GM12878 (cell line): ENCODE measurements at regions not wholly inside any gene's neighbourhood (a gene's known extent, or its start where the extent isn't known, plus 50 kb on each side); places are given as distances from the start of the nearest gene placed in this dataset.

ENCODE experiments used
- ATAC-seq: fragments of 200-7000 bp; cut with Tn5 transposase; 3 replicates; pipeline ENCODE4 v1.9.1; 2020; ENCODE audit warnings: mild to moderate bottlenecking, moderate library complexity
- BruUV-seq: library from RNA; stranded (reverse); fragments of 400-500 nt; replicated peaks from 2 replicates; lab custom pipeline; 2021; lab: Mats Ljungman, UMichigan
- CTCF ChIA-PET: fragments of 300-600 bp; sonication (Branson Sonifier 250); formaldehyde crosslinking; extraction: SDS; loops from one replicate; lab custom pipeline; 2021; ENCODE audit warnings: inconsistent platforms; lab: Yijun Ruan, JAX
- POLR2A ChIA-PET: fragments of 350-600 bp; formaldehyde crosslinking; extraction: SDS; loops from one replicate; lab custom pipeline; 2021; ENCODE audit warnings: inconsistent platforms; lab: Charles Lee
- RAD21 ChIA-PET: fragments of 300-600 bp; sonication (Branson Sonifier 250); formaldehyde crosslinking; loops from one replicate; lab custom pipeline; 2023; ENCODE audit warnings: antibody characterized with exemption; ENCODE audit not compliant: unreplicated experiment; lab: Charles Lee
- SMC1A ChIA-PET: fragments of 300-600 bp; sonication (Branson Sonifier 250); formaldehyde crosslinking; loops from one replicate; lab custom pipeline; 2023; ENCODE audit not compliant: unreplicated experiment, uncharacterized antibody; lab: Charles Lee
- DNase-seq: peaks from one replicate; pipeline ENCODE4 v3.0.0-alpha.2; 2011; ENCODE audit warnings: low read depth, low spot score
- FAIRE-seq: peaks from 3 replicates; lab custom pipeline; 2011; peaks lifted over from hg19 to GRCh38; lab: Jason Lieb, UNC
- H2AFZ ChIP-seq: 2 replicates; pipeline ENCODE4 v1.6.0; 2011; ENCODE audit warnings: low read depth, low read length, control low read depth; ENCODE audit not compliant: control insufficient read depth
- H3K27ac ChIP-seq: 2 replicates; pipeline ENCODE4 v1.5.1; 2011; ENCODE audit warnings: control low read depth; ENCODE audit not compliant: control insufficient read depth, insufficient read depth
- H3K27me3 ChIP-seq, 2 experiments: replicated peaks in 1 of 2; 2 replicates each; pipeline versions ENCODE4 v1.6.0 to v1.6.1; 2011; ENCODE audit warnings: low read length in 1 of 2; ENCODE audit not compliant: control insufficient read depth in 2 of 2, insufficient read depth in 2 of 2
- H3K36me3 ChIP-seq, 2 experiments: 2 replicates each; pipeline ENCODE4 v1.5.1; 2011; ENCODE audit warnings: low read length in 1 of 2; ENCODE audit not compliant: control insufficient read depth in 2 of 2, insufficient read depth in 2 of 2
- H3K4me1 ChIP-seq: 2 replicates; pipeline ENCODE4 v1.6.1; 2011; ENCODE audit warnings: mild to moderate bottlenecking, low read length, moderate library complexity, mixed read lengths; ENCODE audit not compliant: control insufficient read depth, insufficient read depth
- H3K4me2 ChIP-seq: 2 replicates; pipeline ENCODE4 v1.6.0; 2011; ENCODE audit warnings: control low read depth; ENCODE audit not compliant: control insufficient read depth, insufficient read depth
- H3K4me3 ChIP-seq: fragments of 200-600 bp; sonication (generic); 2 replicates; pipeline ENCODE4 v1.5.1; 2016
- H3K79me2 ChIP-seq: 2 replicates; pipeline ENCODE4 v1.6.0; 2011; ENCODE audit warnings: low read length; ENCODE audit not compliant: control insufficient read depth, insufficient read depth
- H3K9ac ChIP-seq: 2 replicates; pipeline ENCODE4 v1.8.0; 2011; ENCODE audit warnings: low read length, control low read depth, mixed read lengths; ENCODE audit not compliant: control insufficient read depth, insufficient read depth
- H3K9me3 ChIP-seq: replicated peaks from 3 replicates; pipeline ENCODE4 v1.5.1; 2011; ENCODE audit warnings: mild to moderate bottlenecking, low read length; ENCODE audit not compliant: control insufficient read depth, insufficient read depth
- H4K20me1 ChIP-seq: 2 replicates; pipeline ENCODE4 v1.6.0; 2011; ENCODE audit not compliant: control insufficient read depth, insufficient read depth
- CHD2 ChIP-seq: IDR thresholded peaks from 2 replicates; pipeline ENCODE4 v1.6.1; 2011; ENCODE audit warnings: low read depth, low read length, improper control_type of control experiment, borderline replicate concordance
- JUNB ChIP-seq: IDR thresholded peaks from 2 replicates; pipeline ENCODE4 v1.6.1; 2016; ENCODE audit warnings: antibody characterized with exemption, mild to moderate bottlenecking
- STAT3 ChIP-seq: IDR thresholded peaks from 2 replicates; pipeline ENCODE4 v1.6.1; 2011; ENCODE audit warnings: low read depth, low read length, improper control_type of control experiment
- ZNF217 ChIP-seq: fragments of 450-650 bp; IDR thresholded peaks from 2 replicates; pipeline ENCODE4 v1.6.1; 2017; ENCODE audit warnings: antibody characterized with exemption, mild to moderate bottlenecking
- ZNF274 ChIP-seq: IDR thresholded peaks from one replicate; pipeline ENCODE4 v1.8.0; 2011; ENCODE audit not compliant: insufficient read length, insufficient read depth
- ZSCAN29 ChIP-seq: fragments of 450-650 bp; IDR thresholded peaks from 2 replicates; pipeline ENCODE4 v1.6.1; 2017; ENCODE audit warnings: mild to moderate bottlenecking, moderate library complexity
- WGBS: methylation state at CpG from one replicate; pipeline ENCODE4 v1.1.6; 2016; ENCODE audit warnings: low lambda C conversion rate; ENCODE audit not compliant: insufficient replicate concordance, insufficient coverage; ENCODE audit errors: missing lambda C conversion rate; 5-methylcytosine and 5-hydroxymethylcytosine counted together
- in situ Hi-C: fragments of 300-500 bp; cut with MboI; formaldehyde crosslinking; loops from 9 replicates; pipeline ENCODE4 v1.14.3; 2018; ENCODE audit warnings: mixed read lengths
- intact Hi-C: fragments of 100-400 bp; cut with micrococcal nuclease; formaldehyde crosslinking; loops from one replicate; pipeline ENCODE4 v1.14.2; 2022; ENCODE audit not compliant: unreplicated experiment
- TF ChIP-seq, protein P1 (sequence below): IDR thresholded peaks from 2 replicates; pipeline ENCODE4 v1.6.1; 2012; ENCODE audit warnings: low read depth, low read length, improper control_type of control experiment
- TF ChIP-seq, protein P2 (sequence below): fragments of 450-650 bp; IDR thresholded peaks from 2 replicates; pipeline ENCODE4 v1.6.1; 2017; ENCODE audit warnings: antibody characterized with exemption, mild to moderate bottlenecking, moderate library complexity

DNA sequence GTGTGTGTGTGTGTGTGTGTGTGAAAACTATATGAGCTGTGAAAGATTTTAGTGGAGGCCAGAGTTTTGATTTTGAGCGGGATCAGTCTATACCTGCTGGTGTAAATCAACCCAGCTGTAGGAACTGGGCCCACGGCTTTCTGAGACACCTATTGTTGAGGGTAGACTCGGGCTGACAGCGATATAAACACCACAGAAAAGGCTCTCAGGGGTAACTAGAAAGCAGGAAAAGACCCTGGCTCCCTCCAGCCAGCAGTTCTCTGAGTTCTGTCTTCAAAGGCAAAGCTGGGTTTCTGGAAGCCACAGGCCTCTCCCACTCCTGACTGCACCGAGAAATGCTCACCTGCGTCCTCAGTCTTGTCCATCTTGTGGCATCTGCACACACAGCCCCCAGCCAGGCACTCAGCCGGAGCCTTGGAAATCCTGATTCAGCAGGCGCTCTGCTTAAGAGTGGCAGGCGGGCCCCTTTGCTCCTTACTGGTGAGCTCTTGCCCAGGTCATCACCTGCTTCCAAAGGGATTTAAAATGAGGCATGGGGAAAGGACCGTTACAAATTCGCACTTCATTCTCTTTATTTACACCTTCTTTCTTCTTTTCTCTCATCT, 223.3 kb downstream of the NDUFS4 start (continued):
- TF ChIP-seq, protein P1, sequence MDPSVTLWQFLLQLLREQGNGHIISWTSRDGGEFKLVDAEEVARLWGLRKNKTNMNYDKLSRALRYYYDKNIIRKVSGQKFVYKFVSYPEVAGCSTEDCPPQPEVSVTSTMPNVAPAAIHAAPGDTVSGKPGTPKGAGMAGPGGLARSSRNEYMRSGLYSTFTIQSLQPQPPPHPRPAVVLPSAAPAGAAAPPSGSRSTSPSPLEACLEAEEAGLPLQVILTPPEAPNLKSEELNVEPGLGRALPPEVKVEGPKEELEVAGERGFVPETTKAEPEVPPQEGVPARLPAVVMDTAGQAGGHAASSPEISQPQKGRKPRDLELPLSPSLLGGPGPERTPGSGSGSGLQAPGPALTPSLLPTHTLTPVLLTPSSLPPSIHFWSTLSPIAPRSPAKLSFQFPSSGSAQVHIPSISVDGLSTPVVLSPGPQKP: no peak
- no peak for TF ChIP-seq JUNB
- TF ChIP-seq ZSCAN29: no peak
- TF ChIP-seq, all 136 proteins: peak for 0

DNA sequence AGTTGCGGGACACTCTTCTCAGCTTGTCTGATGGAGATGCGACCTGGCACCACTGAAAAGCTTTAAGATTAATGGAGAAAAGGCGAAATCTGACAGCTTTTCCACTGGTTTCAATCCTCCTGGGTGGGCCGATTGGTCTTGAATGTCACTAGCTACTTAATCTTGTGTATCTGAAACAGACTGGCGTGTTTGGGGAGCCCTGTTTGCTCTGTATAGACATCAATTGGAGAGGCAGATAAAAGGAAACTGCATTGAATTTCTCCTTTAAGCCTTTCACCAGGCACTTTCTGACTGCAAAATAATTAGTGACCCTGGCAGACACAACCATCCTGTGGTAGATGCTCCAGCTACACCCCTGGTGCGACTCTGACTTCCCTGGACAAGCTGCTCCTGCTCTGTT, 224.2 kb downstream of the NDUFS4 start:
- ChIA-PET CTCF (no interaction called here), RAD21 (no interaction called here), SMC1A (interaction anchor here (0.6 kb wide), 1 partner anchor 229 kb away, joined by 3 read pairs; no protein-coding TSS in a partner anchor), POLR2A (no interaction called here)
- FAIRE-seq: no peak
- intact Hi-C loops: no loop called here
- Histone ChIP-seq H3K4me3 (no peak overlapping the region), H3K36me3 (no peaks in the 10 kb centered on the region), H4K20me1 (no peaks in the 10 kb centered on the region), H3K79me2 (no peaks in the 10 kb centered on the region), H3K4me1 (peaks cover under 1% of the 10 kb centered on the region), H3K9ac (no peak overlapping the region), H3K27me3 (no peaks in the 10 kb centered on the region), H2AFZ (no peak overlapping the region), H3K27ac (no peak overlapping the region), H3K9me3 (no peaks in the 10 kb centered on the region; the same call in 2 of the 3 replicates), H3K4me2 (no peak overlapping the region)
- no peak for DNase-seq
- ATAC-seq: no peak
- WGBS: 47% methylated on average over 6 of the region's 6 CpGs
- no TSS peak for BruUV-seq
- TF ChIP-seq ZNF274 (no peak), STAT3 (no peak), CHD2 (no peak), ZNF217 (no peak)
- TF ChIP-seq, protein P2, sequence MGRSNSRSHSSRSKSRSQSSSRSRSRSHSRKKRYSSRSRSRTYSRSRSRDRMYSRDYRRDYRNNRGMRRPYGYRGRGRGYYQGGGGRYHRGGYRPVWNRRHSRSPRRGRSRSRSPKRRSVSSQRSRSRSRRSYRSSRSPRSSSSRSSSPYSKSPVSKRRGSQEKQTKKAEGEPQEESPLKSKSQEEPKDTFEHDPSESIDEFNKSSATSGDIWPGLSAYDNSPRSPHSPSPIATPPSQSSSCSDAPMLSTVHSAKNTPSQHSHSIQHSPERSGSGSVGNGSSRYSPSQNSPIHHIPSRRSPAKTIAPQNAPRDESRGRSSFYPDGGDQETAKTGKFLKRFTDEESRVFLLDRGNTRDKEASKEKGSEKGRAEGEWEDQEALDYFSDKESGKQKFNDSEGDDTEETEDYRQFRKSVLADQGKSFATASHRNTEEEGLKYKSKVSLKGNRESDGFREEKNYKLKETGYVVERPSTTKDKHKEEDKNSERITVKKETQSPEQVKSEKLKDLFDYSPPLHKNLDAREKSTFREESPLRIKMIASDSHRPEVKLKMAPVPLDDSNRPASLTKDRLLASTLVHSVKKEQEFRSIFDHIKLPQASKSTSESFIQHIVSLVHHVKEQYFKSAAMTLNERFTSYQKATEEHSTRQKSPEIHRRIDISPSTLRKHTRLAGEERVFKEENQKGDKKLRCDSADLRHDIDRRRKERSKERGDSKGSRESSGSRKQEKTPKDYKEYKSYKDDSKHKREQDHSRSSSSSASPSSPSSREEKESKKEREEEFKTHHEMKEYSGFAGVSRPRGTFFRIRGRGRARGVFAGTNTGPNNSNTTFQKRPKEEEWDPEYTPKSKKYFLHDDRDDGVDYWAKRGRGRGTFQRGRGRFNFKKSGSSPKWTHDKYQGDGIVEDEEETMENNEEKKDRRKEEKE: no peak
- in situ Hi-C loops: no loop called here
